HG02884 (cell line): ENCODE measurements at regions not wholly inside any gene's neighbourhood (a gene's known extent, or its start where the extent isn't known, plus 50 kb on each side); places are given as distances from the start of the nearest gene placed in this dataset.

ENCODE experiments used
- ATAC-seq: cut with Tn5 transposase; IDR thresholded peaks from one replicate; pipeline ENCODE4 v1.9.1; 2021; ENCODE audit warnings: mild to moderate bottlenecking, moderate library complexity; ENCODE audit not compliant: unreplicated experiment

GRCh38 chr21:27085387-27085786 lies 118.5 kb upstream of the ADAMTS5 start:
- no peak for ATAC-seq

- no peak for ATAC-seq
Measured at GRCh38 chr21:27083144-27083543, 116.3 kb upstream of the ADAMTS5 start.

- ATAC-seq = no peak
Measured at GRCh38 chr21:27082431-27083010, 115.6 kb upstream of the ADAMTS5 start.

- no peak for ATAC-seq
Measured at GRCh38 chr21:27079636-27080240, 112.8 kb upstream of the ADAMTS5 start.

- no peak for ATAC-seq
Measured at GRCh38 chr21:27078915-27079314, 112.0 kb upstream of the ADAMTS5 start.

- no peak for ATAC-seq
Measured at GRCh38 chr21:27077501-27077900, 110.6 kb upstream of the ADAMTS5 start.

GRCh38 chr21:27076025-27076424 lies 109.1 kb upstream of the ADAMTS5 start:
- ATAC-seq = no peak

GRCh38 chr21:27070861-27071670 lies 104.2 kb upstream of the ADAMTS5 start:
- ATAC-seq = no peak

- no peak for ATAC-seq
Measured at GRCh38 chr21:27068811-27069210, 101.9 kb upstream of the ADAMTS5 start.

GRCh38 chr21:27067226-27067625 lies 100.3 kb upstream of the ADAMTS5 start:
- no peak for ATAC-seq

GRCh38 chr21:27062443-27062842 lies 95.6 kb upstream of the ADAMTS5 start:
- no peak for ATAC-seq

- no peak for ATAC-seq
Measured at GRCh38 chr21:27061770-27062169, 94.9 kb upstream of the ADAMTS5 start.

- ATAC-seq = no peak
Measured at GRCh38 chr21:27060190-27060589, 93.3 kb upstream of the ADAMTS5 start.

GRCh38 chr21:27058673-27059605 lies 92.1 kb upstream of the ADAMTS5 start:
- no peak for ATAC-seq

- no peak for ATAC-seq
Measured at GRCh38 chr21:27057997-27058396, 91.1 kb upstream of the ADAMTS5 start.

- ATAC-seq = no peak
Measured at GRCh38 chr21:27047658-27048314, 80.9 kb upstream of the ADAMTS5 start.

- no peak for ATAC-seq
Measured at GRCh38 chr21:27047283-27047657, 80.4 kb upstream of the ADAMTS5 start.

- ATAC-seq = no peak
Measured at GRCh38 chr21:27045281-27045985, 78.5 kb upstream of the ADAMTS5 start.

- ATAC-seq = no peak
Measured at GRCh38 chr21:27043377-27043776, 76.5 kb upstream of the ADAMTS5 start.
